Left lung (tissue), 4 donors: ENCODE measurements at regions not wholly inside any gene's neighbourhood (a gene's known extent, or its start where the extent isn't known, plus 50 kb on each side); places are given as distances from the start of the nearest gene placed in this dataset.
A peak's percentile ranks its signal among the peaks of the same experiment; 100 is the strongest.

Experiments used
- ATAC-seq: fragments of 200-7000 bp; cut with Tn5 transposase; one replicate; pipeline ENCODE4 v1.9.1; 2020; ENCODE audit warnings: moderate library complexity
- DNase-seq, 4 donors: peaks; one replicate each; pipeline ENCODE4 v3.0.0-alpha.2; 2013 to 2020
- H3K27ac ChIP-seq, 2 donors: fragments of 200-600 bp; sonication (generic) in 1 of 2; one replicate each; pipeline versions ENCODE4 v1.5.0 to v1.8.0; 2020 to 2021
- H3K27me3 ChIP-seq, 2 donors: fragments of 200-600 bp; sonication (generic) in 1 of 2; one replicate each; pipeline versions ENCODE4 v1.5.0 to v1.8.0; 2020 to 2021
- H3K36me3 ChIP-seq, 2 donors: fragments of 200-600 bp; sonication (generic) in 1 of 2; one replicate each; pipeline versions ENCODE4 v1.5.0 to v1.8.0; 2020 to 2021
- H3K4me1 ChIP-seq, 2 donors: fragments of 200-600 bp; one replicate each; pipeline ENCODE4 v1.8.0; 2021
- H3K4me3 ChIP-seq, 2 donors: fragments of 200-600 bp; sonication (generic) in 1 of 2; one replicate each; pipeline versions ENCODE4 v1.5.0 to v1.8.0; 2020 to 2021; ENCODE audit warnings: mild to moderate bottlenecking in 1 of 2
- H3K9me3 ChIP-seq, 2 donors: fragments of 200-600 bp; sonication (generic) in 1 of 2; one replicate each; pipeline versions ENCODE4 v1.5.0 to v1.8.0; 2020 to 2021
- CTCF ChIP-seq, 2 donors: fragments of 200-600 bp; sonication (generic) in 1 of 2; IDR thresholded peaks; one replicate each; pipeline versions ENCODE4 v1.5.0 to v1.8.0; 2021; ENCODE audit warnings: antibody characterized with exemption in 2 of 2
- intact Hi-C, 2 donors: fragments of 100-400 bp; cut with DNase I; formaldehyde crosslinking; loops; one replicate each; pipeline versions ENCODE4 v1.11.2 to v1.14.2; 2022
- donor health status: DM: no; HTN: yes; CAD: no.
- donor health status: DM: no; HTN: no; CAD: no.

- no peaks in the 10 kb centered on the region for H3K36me3 ChIP-seq
- H3K27me3 ChIP-seq: no peaks in the 10 kb centered on the region
- no peaks in the 10 kb centered on the region for H3K9me3 ChIP-seq
- no peak for DNase-seq
- H3K4me3 ChIP-seq: no peak overlapping the region
- intact Hi-C loops: no loop called here
- no peak for TF ChIP-seq CTCF (IDR thresholded peaks at IDR 0.05)
- H3K4me1 ChIP-seq: peaks cover 0 to 5% of the 10 kb centered on the region in 2 donors
- ATAC-seq: no peak
- H3K27ac ChIP-seq: no peak overlapping the region
Observed at GRCh38 chr12:42704810-42705401, 115.4 kb upstream of the PRICKLE1 start.

GRCh38 chr12:42704340-42704739 is 114.8 kb upstream of the PRICKLE1 start:
- no peaks in the 10 kb centered on the region for H3K9me3 ChIP-seq
- peaks cover 0 to 5% of the 10 kb centered on the region in 2 donors for H3K4me1 ChIP-seq
- H3K27ac ChIP-seq: no peak overlapping the region
- TF ChIP-seq CTCF (IDR thresholded peaks at IDR 0.05): no peak
- no peaks in the 10 kb centered on the region for H3K36me3 ChIP-seq
- DNase-seq (no peak), ATAC-seq (no peak)
- intact Hi-C loops: no loop called here
- H3K27me3 ChIP-seq: no peaks in the 10 kb centered on the region
- no peak overlapping the region for H3K4me3 ChIP-seq

GRCh38 chr12:42701084-42701483 is 111.5 kb upstream of the PRICKLE1 start:
- TF ChIP-seq CTCF (IDR thresholded peaks at IDR 0.05): no peak
- DNase-seq (no peak), ATAC-seq (no peak)
- Histone ChIP-seq H3K4me1 (peaks cover 6 to 11% of the 10 kb centered on the region in 2 donors), H3K27me3 (no peaks in the 10 kb centered on the region), H3K27ac (no peak overlapping the region), H3K36me3 (no peaks in the 10 kb centered on the region), H3K4me3 (no peak overlapping the region), H3K9me3 (no peaks in the 10 kb centered on the region)
- intact Hi-C loops: no loop called here

- Histone ChIP-seq H3K4me1 (peaks cover 6% of the 10 kb centered on the region in 2 donors), H3K27ac (peak overlapping the region in 1 of 2 donors; percentile 31), H3K4me3 (no peak overlapping the region), H3K36me3 (no peaks in the 10 kb centered on the region), H3K27me3 (no peaks in the 10 kb centered on the region), H3K9me3 (peaks cover 0 to 4% of the 10 kb centered on the region in 2 donors)
- ATAC-seq: peak; percentile 24
- intact Hi-C loops: no loop called here
- no peak for TF ChIP-seq CTCF (IDR thresholded peaks at IDR 0.05)
- peak in 2 of 4 donors; percentile 23 to 36 for DNase-seq
Observed at GRCh38 chr12:42698213-42698612, 108.7 kb upstream of the PRICKLE1 start.

- H3K9me3 ChIP-seq: peaks cover 0 to 6% of the 10 kb centered on the region in 2 donors
- TF ChIP-seq CTCF (IDR thresholded peaks at IDR 0.05): no peak
- no peaks in the 10 kb centered on the region for H3K27me3 ChIP-seq
- no peaks in the 10 kb centered on the region for H3K36me3 ChIP-seq
- peaks cover 6% of the 10 kb centered on the region in 2 donors for H3K4me1 ChIP-seq
- no peak overlapping the region for H3K4me3 ChIP-seq
- intact Hi-C loops: no loop called here
- peak in 3 of 4 donors; percentile 38 to 88 (median 81) for DNase-seq
- ATAC-seq: peak; percentile 54
- H3K27ac ChIP-seq: peak overlapping the region in 1 of 2 donors; percentile 13
Observed at GRCh38 chr12:42696406-42697149, 107.0 kb upstream of the PRICKLE1 start.
